HG03378 (cell line): ENCODE measurements at regions not wholly inside any gene's neighbourhood (a gene's known extent, or its start where the extent isn't known, plus 50 kb on each side); places are given as distances from the start of the nearest gene placed in this dataset.
A peak's percentile ranks its signal among the peaks of the same experiment; 100 is the strongest.

Experiments used
- ATAC-seq: cut with Tn5 transposase; IDR thresholded peaks from one replicate; pipeline ENCODE4 v1.9.1; 2021; ENCODE audit warnings: mild to moderate bottlenecking, moderate library complexity; ENCODE audit not compliant: unreplicated experiment

DNA sequence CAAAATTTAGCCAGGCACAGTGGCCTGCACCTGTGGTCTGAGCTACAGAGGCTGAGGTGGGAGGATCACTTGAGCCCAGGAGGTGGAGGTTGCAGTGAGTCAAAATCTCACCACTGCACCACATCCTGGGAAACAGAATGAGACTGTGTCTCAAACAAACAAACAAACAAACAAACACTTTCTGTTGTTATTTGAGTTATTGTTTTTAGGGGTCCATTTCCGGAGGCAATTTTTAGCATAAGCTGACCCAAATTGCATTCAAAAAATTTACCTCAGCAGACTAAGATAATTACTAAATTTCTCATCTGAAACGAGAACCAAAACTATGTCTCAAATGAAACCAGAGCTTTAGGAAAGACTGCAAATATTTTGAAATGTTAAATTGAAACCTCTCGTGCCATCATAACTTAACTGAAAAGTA lies 1485.1 kb downstream of the EFNA5 start:
- ATAC-seq = no peak

DNA sequence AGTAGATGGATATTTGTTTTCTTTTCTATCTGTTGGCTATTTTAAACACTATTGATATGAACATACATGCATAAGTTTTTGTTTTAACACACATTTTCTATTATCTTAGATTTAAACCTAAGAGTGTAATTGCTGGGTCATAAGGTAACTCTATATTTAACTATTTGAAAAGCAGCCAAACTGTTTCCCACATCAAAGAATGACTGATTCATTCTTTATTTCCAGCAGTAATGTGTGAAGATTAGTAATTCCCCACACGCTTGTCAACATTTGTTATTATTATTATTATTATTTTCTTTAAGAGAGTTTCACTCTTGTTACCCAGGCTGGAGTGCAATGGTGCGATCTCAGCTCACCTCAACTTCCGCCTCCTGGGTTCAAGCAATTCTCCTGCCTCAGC lies 1495.8 kb downstream of the EFNA5 start:
- no peak for ATAC-seq

DNA sequence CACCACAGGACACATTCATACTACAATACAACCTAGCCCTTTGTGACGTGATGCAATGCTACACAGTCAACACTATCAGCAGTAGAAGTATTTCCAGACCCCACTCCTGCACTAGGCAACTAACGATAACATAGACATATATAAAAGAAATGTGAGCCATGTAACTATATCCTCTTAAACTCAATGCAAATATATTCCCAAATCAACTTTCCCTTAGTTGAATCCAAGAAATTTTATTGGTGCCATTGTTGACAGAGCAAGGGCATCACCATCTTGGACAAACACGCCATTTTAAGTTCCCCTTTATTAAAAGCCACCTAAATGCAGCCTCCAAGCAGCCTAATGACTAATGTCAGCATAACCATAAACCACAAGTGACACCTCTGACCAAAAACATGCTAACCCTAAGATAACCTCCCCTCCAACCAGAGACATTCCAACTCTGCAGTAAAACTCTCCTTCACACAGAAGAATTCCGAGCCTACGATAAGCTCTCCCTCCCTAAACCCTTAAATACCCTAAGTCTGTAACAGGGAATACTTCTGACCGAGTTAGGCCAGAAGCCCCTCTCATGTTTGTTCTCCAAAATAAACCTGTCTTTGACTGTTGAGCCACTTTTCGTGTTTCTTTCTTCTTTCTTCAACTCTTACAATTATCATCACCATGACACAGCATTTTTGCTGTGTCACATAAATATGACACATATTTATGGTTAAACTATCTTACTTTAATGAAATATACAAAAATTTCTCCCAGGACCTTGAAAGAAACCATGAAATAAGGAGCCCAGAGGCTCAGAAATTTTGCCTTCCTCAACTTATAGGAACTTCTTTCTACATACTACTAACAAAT lies 1497.8 kb downstream of the EFNA5 start:
- ATAC-seq = no peak

DNA sequence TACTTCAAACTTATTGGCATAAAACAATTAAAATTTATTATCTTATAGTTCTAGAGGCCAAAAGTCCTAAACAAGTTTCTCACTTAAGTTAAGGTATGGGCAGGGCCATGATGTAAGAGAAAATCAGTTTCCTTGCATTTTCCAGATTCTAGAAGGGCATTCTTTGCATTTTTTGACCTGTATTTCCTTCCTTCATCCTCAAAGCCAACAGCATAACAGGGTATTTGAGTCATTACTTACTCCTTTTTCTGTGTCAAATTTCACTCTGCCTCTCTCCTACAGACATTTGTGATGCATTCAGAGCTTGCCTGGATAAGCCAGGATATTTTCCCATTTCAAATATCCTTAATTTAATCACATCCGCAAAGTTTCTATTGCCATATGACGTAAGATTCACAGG lies 1499.0 kb downstream of the EFNA5 start:
- ATAC-seq = no peak

DNA sequence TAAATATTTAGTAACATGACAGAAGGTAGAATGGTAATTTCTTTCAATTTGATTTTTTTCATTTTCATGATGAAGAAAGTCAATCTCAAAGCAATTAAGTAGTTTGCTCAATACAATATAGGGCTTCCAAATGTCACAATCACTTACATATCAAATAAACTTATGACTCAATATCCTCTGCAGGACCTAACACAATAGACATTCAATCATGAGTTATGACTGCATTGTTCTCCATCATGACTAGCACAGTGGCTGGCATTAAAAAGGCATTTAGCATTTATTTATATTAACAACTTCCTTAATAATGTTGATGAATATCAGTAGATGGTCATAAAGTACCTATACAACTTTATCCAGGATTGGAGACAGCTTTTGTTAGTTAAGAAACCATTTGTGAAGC lies 1499.6 kb downstream of the EFNA5 start:
- no peak for ATAC-seq

DNA sequence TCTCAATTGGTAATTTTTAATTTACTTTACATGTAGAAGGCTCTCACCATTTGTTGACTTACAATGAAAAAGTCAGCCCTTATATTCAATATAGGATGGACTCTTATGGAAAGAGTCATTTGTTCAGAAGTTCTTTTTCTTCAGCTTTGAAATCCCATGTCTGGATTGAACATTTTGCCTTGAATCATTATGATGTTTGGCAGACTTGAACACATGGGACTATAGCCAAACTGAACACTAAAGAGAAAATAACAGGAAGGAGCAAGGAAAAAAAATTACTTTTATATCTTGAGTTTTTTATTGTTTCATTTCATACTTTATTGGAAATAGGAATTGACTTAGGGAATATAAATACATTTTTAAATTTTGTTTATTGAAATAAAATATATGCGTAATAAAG lies 1503.0 kb downstream of the EFNA5 start:
- no peak for ATAC-seq

DNA sequence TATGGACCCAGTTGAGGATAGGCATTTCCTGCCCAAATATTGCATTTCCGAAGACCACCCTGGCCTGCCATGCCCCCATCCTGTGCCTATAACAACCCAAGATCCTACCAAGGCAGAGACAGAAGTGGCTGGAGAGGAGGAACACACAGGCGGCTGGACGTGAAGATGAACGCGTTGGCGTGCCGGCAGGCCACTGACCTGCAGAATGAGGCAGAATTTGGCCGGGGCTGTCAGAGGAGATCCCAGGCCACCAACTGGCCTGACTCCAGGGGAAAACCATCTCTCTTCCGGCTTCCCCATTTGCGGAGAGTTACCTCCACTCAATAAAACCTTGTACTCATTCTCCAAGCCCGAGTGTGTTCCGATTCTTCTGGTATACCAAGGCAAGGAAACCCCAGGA lies 1507.5 kb downstream of the EFNA5 start:
- no peak for ATAC-seq

DNA sequence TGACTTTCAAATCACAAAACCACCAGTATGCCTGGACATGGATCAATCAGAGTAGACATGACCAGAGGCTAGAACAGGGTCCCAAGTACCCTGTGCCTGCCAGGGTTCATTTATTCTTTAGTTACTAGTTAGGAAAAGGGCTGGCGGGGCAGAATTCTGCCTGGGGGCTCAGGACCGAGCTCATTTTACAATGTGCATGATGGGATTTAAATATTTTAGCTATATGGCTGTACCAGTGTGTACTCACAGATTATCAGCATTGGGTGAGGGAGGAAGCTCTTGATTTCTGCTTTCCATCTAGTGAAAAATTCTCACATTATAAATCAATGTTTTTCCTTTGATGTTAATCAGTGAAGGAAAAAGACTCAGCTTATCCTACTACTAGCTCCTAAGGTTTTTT lies 1511.1 kb downstream of the EFNA5 start:
- no peak for ATAC-seq

DNA sequence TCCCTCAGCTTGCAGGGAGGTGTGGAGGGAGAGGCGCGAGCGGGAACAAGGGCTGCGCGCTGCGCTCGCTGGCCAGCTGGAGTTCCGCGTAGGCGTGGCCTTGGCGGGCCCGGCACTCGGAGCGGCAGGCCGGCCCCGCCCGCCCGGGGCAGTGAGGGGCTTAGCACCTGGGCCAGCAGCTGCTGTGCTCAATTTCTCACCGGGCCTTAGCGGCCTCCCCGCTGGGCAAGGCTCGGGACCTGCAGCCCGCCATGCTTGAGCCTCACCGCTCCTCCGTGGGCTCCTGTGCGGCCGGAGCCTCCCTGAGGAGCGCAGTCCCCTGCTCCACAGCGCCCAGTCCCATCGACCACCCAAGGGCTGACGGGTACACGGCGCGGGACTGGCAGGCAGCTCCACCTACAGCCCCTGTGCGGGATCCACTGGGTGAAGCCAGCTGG lies 1516.4 kb downstream of the EFNA5 start:
- ATAC-seq = no peak

DNA sequence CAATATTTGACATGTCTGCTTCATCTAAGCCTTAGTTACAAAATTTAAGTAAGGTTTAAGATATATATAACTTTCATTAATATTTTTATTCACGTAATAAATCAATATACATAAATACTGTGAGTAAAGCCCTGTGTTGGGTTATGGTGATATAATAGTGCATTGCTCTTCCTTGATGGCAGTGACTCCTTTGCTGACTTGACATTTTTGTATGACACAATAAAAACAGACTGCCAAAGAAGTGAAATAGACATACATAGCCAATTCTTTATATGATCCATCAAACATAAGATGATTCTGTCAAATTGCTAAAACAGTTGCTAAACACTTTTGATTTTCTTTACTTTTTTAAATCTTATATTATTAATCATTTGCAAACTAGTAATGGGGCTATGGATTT lies 1518.2 kb downstream of the EFNA5 start:
- ATAC-seq = no peak

DNA sequence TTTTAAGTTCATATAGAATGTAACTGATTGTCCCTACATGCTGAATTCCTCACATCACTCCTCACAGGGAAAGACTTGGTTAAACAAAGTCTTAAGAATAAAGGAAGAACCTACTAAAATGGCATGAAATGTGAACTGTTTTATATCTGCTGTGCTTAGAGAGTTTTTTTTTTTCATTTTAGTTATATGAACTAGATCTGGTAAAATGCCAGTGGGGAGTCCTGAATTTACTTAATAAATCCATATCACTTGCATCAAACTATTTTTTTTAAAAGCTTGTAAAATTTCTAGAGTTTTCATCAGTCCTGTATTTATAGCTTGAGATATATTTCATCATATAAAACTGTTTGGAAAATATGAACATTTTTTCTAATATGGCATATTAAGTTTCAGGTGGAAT lies 1528.6 kb downstream of the EFNA5 start:
- no peak for ATAC-seq

DNA sequence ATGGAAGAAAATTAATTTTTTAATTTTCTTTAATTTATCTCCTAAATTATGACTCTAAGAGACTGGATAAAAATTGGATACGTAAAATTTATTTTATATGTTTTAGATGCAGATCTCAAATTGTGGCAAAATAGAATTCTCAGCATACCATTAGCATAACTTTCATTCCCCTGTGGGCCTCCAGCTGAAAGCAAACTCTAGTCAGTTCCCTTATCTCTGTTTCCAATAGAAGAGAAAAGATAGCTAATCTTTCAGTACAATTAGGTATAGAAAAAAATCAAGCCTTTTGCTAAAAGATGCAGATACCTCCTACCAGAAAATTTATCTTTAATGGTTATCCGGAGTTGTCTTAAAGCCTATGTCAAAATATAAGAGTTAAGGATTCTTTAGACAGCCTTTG lies 1530.6 kb downstream of the EFNA5 start:
- no peak for ATAC-seq

DNA sequence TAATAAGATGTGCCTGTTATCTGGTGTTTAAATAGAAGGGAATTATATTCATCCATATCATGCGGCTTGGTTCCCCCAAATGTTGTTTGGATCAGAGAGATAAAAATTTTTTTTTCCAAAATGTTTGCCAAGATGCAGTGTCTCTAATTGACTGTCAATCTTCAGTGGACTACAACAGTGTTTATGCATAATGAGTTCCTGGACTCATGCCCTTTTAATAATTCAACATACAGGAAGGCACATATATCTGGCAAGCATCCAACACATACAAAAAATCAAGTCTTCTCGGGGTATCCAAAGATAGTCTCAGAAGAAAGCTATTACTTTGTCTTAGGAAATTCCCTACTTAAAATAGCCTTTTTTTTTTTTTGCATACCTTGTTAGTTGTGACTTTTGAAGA lies 1534.7 kb downstream of the EFNA5 start:
- ATAC-seq = no peak

DNA sequence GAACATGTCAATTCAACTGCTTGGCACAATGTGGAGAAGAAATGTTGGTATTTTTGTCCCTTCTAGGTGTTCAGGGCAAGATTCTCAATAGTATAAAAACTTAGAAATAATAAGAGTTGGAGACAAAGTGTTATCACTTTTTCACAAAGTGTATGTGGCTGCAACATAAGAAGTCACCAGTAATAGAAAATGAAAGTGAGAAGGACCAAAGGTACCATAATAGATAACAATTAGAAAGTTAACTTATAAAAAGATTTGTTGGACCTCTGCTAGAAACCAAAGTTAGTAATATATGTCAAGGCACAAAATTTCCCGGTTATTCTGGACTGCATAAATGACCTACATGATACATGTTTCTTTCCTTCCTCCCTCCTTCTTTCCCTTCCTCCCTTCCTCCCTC lies 1535.3 kb downstream of the EFNA5 start:
- no peak for ATAC-seq

DNA sequence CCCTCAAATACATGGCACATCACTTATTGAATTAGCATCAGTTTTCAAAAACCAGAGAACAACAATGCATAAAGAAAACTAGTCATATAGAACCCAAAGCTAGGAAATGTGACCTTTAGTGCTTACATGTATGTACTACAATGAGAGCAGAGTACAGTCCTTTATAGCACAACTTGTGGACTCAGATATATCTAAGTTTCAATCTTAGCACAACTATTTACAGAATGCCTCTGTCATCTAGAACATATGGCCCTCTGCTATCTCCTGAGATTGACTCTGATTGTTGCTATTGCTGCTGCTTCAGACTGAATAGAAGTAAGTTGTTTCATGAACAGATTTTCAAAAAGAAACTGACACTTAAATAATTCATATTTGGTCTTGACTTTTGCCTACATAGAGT lies 1536.2 kb downstream of the EFNA5 start:
- ATAC-seq = no peak

DNA sequence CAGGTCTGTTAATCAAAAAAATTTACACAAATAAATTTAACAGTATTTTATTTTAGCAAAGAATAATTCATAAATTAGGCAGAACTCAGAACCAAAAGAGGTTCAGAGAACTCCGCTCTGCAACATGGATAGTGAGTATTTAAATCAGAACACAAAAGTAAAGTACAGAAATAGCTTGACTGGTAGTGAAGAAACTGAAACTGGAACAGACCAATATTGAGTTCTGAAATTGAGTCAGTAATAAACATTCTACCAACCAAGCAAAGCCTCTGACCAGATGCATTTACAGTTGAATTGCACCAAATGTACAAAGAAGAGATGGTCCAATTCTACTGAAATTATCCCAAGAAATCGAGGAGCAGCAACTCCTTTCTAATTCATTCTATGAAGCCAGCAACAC lies 1542.8 kb downstream of the EFNA5 start:
- peak; percentile 93 for ATAC-seq

DNA sequence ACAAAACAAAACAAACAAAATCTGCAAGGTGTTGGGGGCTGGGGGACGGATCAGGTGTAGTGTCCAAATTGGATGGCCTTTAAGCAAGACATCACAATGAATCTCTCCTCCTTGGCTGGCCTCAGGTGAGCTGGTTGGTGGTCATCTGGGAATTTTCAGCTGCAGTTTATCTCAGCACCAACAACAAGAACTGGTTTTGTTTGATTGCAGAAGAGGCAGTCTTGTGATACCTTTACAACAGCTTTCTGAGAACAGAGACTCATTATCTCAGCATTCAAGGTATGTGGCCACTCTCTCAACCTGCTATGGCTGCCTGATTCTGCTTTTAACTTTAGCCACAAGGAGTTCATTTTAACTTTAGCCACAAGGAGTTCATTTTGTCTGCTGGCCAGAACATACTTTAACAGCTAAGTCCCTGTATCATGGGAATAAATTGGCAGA lies 1543.4 kb downstream of the EFNA5 start:
- no peak for ATAC-seq

DNA sequence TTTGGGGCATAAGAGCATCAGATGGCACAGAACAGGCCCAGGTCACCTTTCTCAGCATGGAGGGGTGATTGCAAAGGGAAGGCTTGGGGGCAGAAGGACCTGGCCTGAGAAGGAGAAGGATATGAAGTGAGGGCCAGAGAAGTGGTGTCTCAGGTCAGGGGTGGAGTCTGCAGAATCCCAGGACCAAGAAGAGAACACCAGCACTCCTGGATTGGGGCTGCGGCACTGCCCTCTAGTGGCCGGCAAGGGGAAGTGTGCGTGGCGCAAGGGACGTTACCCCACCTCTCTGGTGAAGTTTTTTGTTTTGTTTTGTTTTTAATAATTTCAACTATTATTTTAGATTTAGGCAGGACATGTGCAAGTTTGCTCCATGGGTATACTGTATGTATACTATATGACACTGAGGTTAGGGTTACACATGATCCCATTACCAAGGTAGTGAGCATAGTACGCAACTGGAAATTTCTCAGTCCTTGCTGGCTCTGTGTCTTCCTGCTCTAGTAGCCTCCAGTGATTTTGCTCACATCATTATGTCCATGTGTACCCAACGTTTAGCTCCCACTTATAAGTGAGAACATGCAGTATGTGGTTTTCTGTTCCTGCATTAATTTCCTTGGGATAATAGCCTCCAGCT lies 1548.6 kb downstream of the EFNA5 start:
- peak; percentile 76 for ATAC-seq

DNA sequence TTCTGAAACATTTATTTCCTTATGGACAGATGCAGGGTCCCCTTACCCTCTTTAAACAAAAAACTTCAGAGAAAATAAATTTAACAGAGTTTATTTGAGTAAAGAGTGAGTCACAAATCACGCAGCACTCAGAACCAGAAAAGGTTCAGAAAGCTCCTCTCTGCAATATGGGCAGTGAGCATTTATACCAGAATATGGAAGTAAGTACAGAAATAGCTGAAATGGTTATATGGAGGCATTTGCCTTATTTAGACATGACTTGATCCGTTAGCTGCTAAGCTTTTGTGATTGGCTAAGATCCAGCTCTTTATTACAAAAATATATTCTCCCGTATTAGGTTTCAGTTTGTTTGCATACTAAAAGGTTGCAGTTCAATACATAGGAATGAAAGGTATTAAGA lies 1554.1 kb downstream of the EFNA5 start:
- no peak for ATAC-seq

DNA sequence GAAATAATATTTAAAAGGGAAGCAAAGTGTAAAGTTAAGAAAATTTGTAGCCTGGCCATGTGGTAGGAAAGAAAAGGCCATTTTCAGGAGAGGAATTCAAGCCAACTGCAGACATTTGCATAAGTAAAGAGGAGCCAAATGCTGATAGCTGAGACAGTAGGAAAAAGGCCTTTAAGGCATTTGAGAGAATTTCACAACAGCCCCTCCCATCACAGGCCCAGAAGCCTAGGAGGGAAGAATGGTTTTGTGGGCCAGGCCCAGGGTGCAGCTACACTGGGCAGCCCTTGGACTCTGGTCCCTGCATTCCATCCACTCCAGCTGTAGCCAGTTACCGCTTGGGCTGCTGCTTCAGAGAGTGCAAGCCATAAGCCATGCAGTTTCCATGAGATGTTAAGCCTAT lies 1556.8 kb downstream of the EFNA5 start:
- ATAC-seq = no peak

DNA sequence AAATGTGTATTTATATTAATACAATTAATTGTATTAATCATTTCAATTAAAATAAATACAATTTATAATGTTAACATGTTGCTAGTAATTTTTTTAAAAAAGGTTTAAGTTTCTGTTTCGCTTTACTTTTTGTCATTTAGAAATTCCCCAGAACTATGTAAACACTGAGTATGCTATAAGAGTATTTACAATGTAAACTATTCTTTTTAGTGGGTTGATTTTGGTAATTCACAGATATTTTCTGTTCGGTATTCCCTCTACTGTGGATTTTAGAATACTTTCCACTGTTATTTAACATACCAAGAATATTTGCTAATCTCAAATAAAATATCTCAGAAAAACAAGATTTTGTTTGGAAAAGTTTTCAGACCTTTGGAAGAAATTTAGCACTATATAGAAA lies 1564.4 kb downstream of the EFNA5 start:
- ATAC-seq = no peak

DNA sequence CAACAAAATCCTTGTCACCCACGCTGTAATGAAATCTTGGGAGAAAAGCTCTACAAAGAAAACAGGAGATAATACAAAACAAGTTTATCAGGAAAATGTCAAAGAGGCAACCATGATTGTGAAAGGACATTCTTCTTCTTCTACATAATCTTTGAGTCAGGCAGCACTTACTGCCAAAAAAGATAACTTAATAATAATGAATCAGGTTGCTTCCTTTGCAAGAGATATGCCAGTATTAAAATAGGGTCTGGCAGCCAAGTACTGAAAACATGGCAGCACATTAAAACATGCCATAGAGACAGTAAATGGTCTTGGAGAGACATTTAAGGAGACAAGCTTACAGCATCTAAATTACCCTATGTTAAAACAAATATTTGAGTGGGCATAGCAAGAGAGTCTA lies 1573.4 kb downstream of the EFNA5 start:
- ATAC-seq = no peak

DNA sequence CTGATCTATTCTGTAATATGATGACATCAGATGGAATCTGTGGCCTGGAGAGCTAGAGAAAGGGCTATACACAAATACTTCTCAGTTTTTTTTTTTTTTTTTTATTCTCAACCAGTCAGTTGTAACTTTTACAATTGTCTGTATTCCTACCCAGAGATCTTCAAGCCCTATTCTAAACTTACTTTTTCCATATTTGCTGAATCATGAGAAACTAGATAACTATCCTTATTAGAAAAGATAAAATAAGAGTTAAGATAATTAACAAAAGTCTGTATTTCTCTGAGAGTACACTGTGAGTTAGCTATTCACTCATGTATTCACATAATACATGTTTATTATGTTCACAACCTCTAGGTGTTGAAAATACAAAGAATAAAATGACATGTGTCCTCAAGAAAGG lies 1575.9 kb downstream of the EFNA5 start:
- no peak for ATAC-seq
